NCI-H2107 treated with DMSO at 0.1 percent for 48 hours (cell line): ENCODE measurements at regions not wholly inside any gene's neighbourhood (a gene's known extent, or its start where the extent isn't known, plus 50 kb on each side); places are given as distances from the start of the nearest gene placed in this dataset.

Source experiments
- DNase-seq: peaks from one replicate; lab custom pipeline; 2025; ENCODE audit not compliant: unreplicated experiment; lab: John Stamatoyannopoulos, UW

DNA sequence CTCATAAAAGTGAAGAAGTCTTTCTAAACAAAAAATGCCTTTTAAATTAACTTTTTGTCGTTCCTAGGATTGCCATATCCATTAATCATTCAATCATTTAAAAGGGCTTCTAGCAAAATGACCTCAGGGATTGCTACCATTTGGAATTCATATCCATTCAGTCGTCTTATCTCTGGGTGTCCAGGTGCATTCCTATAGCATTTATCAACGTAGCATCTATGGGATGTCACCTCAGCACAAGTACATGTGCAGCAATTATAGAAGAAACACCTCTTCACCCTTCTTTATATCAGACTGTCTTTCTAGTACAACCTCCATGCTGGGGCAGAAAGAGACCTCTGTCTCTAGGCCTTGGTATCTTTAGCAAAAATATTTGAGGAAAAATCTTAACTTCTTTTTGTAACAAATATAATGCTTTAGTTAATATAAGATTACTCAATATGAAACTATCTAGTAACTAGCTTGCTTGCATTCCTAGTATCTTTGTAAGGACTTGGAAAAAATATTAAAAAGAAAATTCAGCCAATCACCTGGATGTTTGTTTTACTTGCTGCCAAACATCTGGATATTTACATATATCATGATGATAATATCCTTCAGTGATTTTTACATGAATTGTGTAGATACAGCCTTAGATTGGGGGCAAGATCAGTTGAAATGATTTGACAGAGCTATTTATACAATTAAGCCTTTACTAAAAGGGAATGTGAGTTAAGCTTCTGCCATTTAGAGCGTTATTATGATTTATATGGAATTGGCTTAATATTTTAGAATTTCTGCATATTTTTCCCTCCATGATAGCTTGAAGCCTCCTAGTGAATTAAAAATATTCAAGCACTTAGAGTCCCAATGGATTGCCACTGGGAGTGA, 356.8 kb downstream of the HDGFL1 start:
- DNase-seq, result no peak

DNA sequence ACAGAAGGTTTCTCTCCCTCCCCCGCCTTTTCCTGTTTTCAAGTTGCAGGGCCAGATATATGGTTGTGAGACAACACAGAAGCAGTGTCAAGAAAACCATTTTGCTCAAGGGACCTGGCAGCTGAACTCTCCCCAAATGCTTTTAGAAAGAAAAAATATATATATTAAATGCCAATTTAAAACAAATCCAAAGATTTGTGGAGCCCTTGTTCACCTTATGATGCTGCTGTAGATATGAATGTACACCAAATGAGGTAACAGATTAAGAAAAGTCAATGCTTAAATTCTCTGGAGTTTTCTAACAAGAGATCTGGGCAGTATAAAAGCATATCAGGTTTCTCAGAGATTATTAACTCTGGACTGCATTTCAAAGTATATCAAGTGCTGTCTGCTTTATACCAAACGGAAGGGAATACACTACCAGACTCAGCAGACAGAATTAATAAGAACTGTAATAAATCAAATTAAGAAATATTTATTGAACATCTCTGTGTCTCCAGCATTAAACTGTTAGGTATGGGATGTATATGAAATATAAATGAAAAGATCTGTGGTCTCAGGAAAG, 357.5 kb downstream of the HDGFL1 start:
- DNase-seq, result no peak

DNA sequence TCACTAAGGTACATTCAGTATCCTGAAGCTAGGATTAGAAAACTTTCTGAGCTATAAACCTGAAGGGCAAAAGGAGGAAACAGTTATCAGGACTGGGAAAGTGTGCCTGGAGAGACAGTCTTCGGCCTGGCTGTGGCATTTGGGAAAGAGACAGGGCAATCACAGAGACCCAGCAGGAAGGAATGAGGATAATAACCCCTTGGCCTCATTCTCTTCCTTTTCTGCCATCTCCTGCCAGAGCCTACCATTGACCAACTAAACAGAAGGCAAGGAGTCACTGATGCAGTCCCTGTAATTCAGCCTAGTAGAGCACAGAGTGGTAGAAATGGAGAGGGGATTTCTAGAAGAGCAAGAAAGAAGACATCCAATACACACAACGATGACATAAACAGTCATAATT, 359.4 kb downstream of the HDGFL1 start:
- DNase-seq, result no peak

- DNase-seq, result no peak
Observed at GRCh38 chr6:22929311-22929985, 360.1 kb downstream of the HDGFL1 start.

GRCh38 chr6:22940581-22941290, 371.4 kb downstream of the HDGFL1 start:
- no peak for DNase-seq

GRCh38 chr6:22942403-22942802, 373.0 kb downstream of the HDGFL1 start:
- no peak for DNase-seq

DNA sequence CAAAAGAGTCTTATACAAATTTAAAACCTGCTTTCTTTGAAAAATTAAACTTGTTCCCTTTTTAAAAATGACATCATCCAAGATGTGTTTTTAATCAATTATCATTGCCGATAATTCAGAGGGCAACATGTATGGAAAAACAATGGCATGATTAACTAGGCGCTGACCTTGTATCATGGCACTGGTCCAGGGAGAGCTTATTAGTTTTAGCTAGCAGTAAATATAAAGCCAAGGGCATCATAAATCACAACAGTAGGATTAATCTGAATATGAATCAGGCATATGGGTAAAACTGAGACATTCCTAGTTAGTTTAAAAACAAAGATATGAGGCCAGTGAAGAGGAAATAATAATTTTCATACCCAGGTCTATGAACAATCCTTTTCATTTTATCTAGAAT, 374.0 kb downstream of the HDGFL1 start:
- DNase-seq, result no peak

GRCh38 chr6:22949967-22950366, 380.6 kb downstream of the HDGFL1 start:
- DNase-seq, result no peak

GRCh38 chr6:22952097-22952496, 382.7 kb downstream of the HDGFL1 start:
- DNase-seq, result no peak

DNA sequence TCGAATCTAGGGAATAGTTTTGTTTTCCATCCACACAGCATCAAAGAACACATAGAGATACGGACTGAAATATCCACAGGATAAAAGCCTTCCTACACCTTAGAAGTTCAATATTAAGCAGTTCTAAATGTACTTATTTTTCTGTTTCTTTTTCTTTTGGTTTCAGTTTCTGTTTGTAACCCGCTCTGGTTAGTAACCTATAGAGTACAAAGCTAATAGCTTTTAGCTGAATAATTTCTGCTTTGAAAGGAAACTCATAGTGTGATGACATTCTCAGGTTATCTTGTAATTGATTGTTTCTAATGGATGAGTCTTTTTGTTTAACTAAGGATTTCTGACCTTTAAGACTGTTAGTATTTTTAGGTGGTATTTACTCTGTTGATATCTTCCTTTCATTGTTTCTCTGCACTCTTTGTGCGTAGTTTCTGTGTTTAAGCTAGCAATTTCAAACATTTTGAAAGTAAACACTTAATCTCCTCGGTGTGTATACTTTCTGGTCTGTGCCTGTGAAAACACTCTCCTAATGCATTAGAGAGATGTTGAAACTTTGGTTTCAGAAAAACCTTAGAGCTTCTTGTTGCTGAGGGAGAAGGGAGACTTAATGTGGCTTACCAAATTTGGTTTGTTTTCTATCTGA, 385.5 kb downstream of the HDGFL1 start:
- DNase-seq, result no peak

DNA sequence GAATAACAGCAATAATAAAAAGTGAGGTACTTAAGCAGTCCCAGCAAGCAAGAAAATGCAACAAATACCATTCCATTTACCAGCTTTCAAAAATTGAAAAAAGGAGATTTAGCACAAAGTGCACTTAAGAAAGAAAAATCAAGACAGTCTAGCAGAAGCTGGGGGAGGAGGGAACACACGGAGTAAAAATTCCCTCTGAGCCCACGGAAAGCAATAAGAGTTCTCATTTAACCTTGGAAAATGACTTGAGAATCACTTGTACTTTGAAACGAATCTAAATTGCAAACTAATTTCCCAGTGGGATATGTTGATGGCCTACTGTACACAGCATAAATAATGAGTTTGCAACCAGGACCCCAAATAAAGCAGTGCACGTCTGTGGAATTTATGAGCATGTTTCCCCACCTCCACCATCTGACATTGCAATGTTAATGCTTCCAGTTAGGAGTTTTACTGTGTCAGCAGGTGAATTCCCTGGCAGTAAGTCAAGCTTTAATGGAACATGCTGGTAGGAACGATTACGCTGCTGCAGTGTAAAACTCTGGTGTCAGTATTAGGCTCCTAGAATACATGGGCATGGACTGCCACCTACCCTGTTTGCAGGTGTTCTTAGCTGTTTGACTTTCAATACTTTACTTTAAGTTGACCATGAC, 386.8 kb downstream of the HDGFL1 start:
- peak; percentile 42 for DNase-seq

- DNase-seq, result no peak
Observed at GRCh38 chr6:22958677-22959076, 389.3 kb downstream of the HDGFL1 start.

- no peak for DNase-seq
Observed at GRCh38 chr6:22959571-22959970, 390.2 kb downstream of the HDGFL1 start.

- no peak for DNase-seq
Observed at GRCh38 chr6:22964334-22964733, 395.0 kb downstream of the HDGFL1 start.

- no peak for DNase-seq
Observed at GRCh38 chr6:22965889-22966288, 396.5 kb downstream of the HDGFL1 start.

DNA sequence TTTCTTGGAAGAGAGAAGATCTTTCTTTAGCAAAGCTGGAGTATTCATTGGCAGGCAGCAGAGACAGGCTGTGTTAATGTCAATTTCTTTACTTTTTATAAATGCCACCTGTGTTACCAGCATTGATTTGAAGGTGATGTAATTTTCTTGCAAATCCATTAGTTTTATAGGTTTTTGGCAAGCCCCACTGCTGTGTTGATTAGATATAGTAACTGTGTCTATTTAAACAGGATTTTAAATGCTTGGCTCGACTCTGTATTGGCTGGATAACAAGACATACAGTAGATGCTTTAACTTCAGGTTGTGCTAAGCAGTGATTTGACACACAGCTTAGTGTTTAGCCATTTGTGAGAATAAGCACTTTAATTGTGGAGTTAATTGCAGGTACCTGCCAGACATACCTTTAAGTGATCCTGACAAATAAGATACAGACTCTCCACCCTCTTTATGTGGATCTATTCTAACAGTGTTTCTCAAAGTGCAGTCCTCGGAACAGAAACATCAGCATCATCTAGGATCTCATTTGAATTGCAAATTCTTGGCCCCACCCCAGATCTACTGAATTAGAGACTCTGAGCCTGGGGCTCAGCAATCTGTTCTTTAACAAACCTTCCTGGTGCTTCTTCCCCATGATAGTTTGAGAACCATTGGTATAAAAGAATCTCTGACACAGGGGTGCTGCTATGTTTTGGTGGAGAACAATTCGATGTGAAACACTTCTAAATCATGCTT, 397.5 kb downstream of the HDGFL1 start:
- no peak for DNase-seq

GRCh38 chr6:22970004-22970403, 400.6 kb downstream of the HDGFL1 start:
- no peak for DNase-seq

- no peak for DNase-seq
Observed at GRCh38 chr6:22972771-22973170, 403.4 kb downstream of the HDGFL1 start.

GRCh38 chr6:22975079-22975478, 405.7 kb downstream of the HDGFL1 start:
- no peak for DNase-seq

DNA sequence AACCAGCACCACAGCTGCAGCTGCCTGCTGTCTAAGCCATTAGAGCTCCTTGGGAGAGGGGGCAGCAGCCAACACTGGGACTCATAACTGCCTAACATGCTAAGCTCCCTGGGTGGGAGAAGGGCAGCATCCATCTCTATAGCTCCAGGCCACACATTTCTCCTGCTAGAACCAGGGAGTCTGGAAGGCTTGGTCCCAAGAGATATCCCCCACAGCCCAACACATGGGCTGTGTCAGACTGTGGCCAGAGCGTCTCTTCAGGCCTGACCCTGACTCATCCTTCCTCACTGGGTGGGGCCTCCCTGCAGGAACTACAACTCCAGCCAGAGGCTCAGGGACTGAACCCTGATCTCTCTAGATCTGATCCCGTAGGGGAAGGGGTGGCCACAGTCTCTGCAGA, 411.1 kb downstream of the HDGFL1 start:
- DNase-seq, result no peak
